ENCODE measurements at regions not wholly inside any gene's neighbourhood (a gene's known extent, or its start where the extent isn't known, plus 50 kb on each side); places are given as distances from the start of the nearest gene placed in this dataset.

DNA sequence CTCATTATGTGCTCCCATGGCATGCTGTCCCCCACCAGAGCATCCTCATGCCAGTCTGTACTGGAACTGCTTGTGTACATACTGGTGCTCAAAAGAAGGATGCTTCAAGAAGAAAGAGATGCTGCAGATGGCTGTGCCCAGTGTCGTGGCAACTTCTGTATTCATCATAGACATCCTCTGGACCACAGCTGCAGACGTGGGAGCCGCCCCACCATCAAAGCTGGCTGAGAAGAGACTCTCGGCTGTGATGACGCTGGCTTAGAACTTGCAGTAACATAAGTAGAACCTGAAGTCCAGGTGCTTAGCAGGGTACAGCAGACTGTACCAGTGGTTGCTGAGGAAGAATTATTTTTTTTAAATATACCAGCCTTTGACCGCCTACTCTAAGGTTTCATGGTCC is 112.6 kb upstream of the ARHGAP5 start:
- intact Hi-C loops (cut with micrococcal nuclease), result no loop called here
- CTCF ChIA-PET, result no interaction called here
- Mint-ChIP-seq H3K4me1 (peaks cover 10% of the 10 kb centered on the region), H3K27me3 (no peaks in the 10 kb centered on the region), H3K27ac (no peak overlapping the region), H3K4me3 (no peak overlapping the region), H3K36me3 (ENCODE audit: low read depth) (no peaks in the 10 kb centered on the region), H3K9me3 (peaks cover 2% of the 10 kb centered on the region)
- ATAC-seq (ENCODE audit: low read depth) (no peak), DNase-seq (no peak)
- POLR2A ChIA-PET, result no interaction called here
- TF ChIP-seq, protein P1, sequence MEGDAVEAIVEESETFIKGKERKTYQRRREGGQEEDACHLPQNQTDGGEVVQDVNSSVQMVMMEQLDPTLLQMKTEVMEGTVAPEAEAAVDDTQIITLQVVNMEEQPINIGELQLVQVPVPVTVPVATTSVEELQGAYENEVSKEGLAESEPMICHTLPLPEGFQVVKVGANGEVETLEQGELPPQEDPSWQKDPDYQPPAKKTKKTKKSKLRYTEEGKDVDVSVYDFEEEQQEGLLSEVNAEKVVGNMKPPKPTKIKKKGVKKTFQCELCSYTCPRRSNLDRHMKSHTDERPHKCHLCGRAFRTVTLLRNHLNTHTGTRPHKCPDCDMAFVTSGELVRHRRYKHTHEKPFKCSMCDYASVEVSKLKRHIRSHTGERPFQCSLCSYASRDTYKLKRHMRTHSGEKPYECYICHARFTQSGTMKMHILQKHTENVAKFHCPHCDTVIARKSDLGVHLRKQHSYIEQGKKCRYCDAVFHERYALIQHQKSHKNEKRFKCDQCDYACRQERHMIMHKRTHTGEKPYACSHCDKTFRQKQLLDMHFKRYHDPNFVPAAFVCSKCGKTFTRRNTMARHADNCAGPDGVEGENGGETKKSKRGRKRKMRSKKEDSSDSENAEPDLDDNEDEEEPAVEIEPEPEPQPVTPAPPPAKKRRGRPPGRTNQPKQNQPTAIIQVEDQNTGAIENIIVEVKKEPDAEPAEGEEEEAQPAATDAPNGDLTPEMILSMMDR (IDR thresholded peaks at IDR 0.05), result no peak

DNA sequence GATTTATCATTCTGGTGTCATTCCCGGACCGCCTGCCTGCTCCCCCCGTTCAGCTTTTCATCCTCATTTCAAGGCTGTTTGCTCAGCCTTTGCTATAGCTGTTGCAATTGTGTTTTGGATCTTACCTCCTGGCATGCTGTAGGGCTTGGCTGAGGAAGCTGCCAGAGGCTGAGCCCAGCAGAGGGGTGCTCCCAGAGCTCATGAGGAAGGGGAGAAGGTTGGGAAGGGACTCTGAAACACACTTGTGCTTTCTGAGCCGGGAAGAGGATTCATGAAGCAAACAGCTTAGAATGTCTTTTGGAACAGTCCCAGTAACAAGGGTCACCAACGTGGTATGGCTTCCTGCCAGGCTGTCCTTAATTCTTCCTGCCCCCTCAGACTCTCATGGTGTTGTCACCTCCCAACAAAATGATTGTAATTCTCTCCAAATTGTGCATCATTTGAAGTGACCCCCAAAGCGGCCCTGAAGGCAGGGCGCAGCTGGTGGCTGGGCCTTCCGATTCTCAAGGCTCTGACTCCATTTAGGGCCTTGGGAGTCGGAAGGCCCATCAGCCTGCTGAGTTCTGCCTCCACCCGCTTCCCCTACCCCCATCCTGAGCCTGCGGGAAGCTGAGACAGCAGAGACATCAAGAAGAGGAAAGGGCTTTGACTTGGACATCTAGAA is 111.9 kb upstream of the ARHGAP5 start:
- H3K27ac Mint-ChIP-seq, result no peak overlapping the region
- no peaks in the 10 kb centered on the region for H3K27me3 Mint-ChIP-seq
- TF ChIP-seq, protein P1 (IDR thresholded peaks at IDR 0.05), result no peak
- no peak overlapping the region for H3K4me3 Mint-ChIP-seq
- no peaks in the 10 kb centered on the region for H3K36me3 Mint-ChIP-seq (ENCODE audit: low read depth)
- peaks cover 2% of the 10 kb centered on the region for H3K9me3 Mint-ChIP-seq
- ChIA-PET POLR2A (no interaction called here), CTCF (no interaction called here)
- intact Hi-C loops (cut with micrococcal nuclease), result no loop called here
- DNase-seq (no peak), ATAC-seq (ENCODE audit: low read depth) (no peak)
- H3K4me1 Mint-ChIP-seq, result peaks cover 10% of the 10 kb centered on the region

DNA sequence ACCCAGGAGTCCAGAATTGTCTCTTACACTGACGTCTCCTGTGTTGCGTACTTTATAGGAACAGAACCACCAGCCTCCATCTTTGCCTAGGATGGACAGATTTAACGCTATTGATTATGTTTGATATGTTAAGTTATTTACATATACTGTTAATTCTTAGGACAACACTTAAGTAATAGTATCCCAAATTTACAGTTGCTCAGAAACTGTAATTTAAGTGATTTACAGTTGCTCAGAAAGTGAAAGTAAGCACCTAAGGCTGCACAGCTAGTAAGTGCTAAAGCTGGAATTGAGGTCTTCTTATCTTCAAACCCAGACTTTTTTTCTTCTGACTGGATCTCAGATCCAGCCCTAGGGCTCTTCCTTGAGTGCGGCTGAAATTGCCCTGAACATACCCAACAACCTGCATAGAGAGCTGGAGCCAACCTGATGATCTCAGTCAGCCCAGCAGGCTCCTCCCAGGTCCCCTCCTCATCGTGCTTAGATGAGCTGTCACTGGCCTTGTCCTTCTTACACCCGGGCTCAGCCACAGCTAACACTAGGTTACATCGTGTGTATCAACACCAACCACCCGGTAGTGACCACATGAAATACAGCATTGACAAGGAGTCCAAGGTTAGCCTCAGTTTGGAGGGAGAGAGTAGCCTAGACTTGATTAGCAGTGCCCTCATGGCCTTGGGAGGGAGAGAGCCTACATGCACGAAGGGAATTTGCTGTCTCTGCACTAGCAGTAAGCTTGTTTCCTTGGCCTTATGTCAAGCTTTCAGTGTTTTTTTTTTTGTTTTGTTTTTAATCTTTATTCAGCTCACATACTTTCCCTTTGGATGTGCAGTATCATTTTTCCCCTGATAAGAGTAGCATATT is 111.1 kb upstream of the ARHGAP5 start:
- ATAC-seq (ENCODE audit: low read depth) (no peak), DNase-seq (no peak)
- intact Hi-C loops (cut with micrococcal nuclease), result no loop called here
- ChIA-PET POLR2A (no interaction called here), CTCF (no interaction called here)
- Mint-ChIP-seq H3K27ac (no peak overlapping the region), H3K9me3 (peaks cover 4% of the 10 kb centered on the region), H3K4me1 (peaks cover 10% of the 10 kb centered on the region), H3K27me3 (no peaks in the 10 kb centered on the region), H3K36me3 (ENCODE audit: low read depth) (no peaks in the 10 kb centered on the region), H3K4me3 (no peak overlapping the region)
- TF ChIP-seq, protein P1 (IDR thresholded peaks at IDR 0.05), result no peak

DNA sequence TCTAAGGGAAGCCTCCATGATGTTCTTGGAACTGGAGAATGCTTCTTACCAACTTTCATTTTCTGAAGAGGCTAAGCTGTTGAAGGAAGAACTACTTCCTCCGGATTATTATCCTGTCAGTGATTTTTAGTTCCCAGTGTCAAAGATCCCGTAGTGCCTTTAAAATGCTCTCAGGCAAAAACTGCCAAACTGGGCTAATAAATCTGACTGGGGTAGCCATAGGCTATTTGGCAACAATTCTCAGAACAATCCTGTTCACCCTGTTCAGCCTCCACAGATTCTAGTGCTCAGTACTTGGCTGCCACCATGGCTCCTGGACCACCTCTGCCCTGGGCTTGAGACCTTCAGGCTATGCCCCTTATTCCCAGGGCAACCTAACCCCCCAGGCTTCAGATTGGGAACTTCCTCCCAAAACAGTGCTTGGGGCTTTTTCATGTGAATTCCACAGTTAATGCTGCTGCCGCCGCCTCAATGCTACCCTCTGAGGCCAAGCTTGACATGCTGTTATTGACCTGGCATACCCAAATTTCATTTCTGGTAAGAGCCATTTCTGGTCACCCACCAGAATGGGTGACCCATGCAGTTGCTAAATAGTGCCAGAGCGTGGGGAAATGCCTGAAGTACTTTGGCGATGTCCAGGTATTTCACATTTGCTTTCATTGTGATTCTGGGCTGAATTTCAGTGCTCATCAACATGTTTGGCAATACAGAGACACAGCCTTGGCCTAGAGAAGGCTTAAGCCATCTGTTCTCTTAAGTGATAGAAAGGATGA is 110.0 kb upstream of the ARHGAP5 start:
- H3K4me1 Mint-ChIP-seq, result peaks cover 10% of the 10 kb centered on the region
- intact Hi-C loops (cut with micrococcal nuclease), result no loop called here
- ChIA-PET CTCF (no interaction called here), POLR2A (no interaction called here)
- no peak overlapping the region for H3K27ac Mint-ChIP-seq
- TF ChIP-seq, protein P1 (IDR thresholded peaks at IDR 0.05), result no peak
- H3K9me3 Mint-ChIP-seq, result peaks cover 8% of the 10 kb centered on the region
- H3K36me3 Mint-ChIP-seq (ENCODE audit: low read depth), result no peaks in the 10 kb centered on the region
- DNase-seq (no peak), ATAC-seq (ENCODE audit: low read depth) (no peak)
- no peaks in the 10 kb centered on the region for H3K27me3 Mint-ChIP-seq
- H3K4me3 Mint-ChIP-seq, result no peak overlapping the region

DNA sequence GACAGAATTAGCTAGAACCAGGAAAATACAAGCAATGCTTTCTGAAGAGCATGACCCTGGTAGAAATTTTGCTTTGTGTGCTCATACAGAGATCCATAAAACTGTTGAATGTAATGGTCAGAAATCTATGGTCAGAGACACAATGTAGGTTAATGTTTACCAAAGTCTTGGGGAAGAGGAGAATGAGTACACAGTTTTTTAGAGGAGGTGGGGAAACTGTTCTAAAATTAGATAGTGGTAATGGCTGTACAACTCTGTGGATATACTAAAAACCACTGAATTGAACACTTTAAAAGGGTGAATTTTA is 109.5 kb upstream of the ARHGAP5 start:
- Mint-ChIP-seq H3K27ac (no peak overlapping the region), H3K4me3 (no peak overlapping the region), H3K9me3 (peaks cover 8% of the 10 kb centered on the region), H3K27me3 (no peaks in the 10 kb centered on the region), H3K36me3 (ENCODE audit: low read depth) (no peaks in the 10 kb centered on the region), H3K4me1 (peaks cover 10% of the 10 kb centered on the region)
- TF ChIP-seq, protein P1 (IDR thresholded peaks at IDR 0.05), result no peak
- ChIA-PET POLR2A (no interaction called here), CTCF (no interaction called here)
- no peak for DNase-seq
- no peak for ATAC-seq (ENCODE audit: low read depth)
- intact Hi-C loops (cut with micrococcal nuclease), result no loop called here

All from activated B cell treated with CpG ODN at 0.5 μM for 24 hours (primary cell).